ENCODE measurements at regions not wholly inside any gene's neighbourhood (a gene's known extent, or its start where the extent isn't known, plus 50 kb on each side); places are given as distances from the start of the nearest gene placed in this dataset.

GRCh38 chr4:125388613-125389012 is 73.9 kb downstream of the FAT4 start:
- peak; percentile 14 for DNase-seq (ENCODE audit: low spot score)
- CTCF ChIA-PET = no interaction called here
- no peak for TF ChIP-seq CTCF (conservative IDR thresholded peaks at IDR 0.05; ENCODE audit: low read depth)
- no peak overlapping the region for H3K27ac ChIP-seq
- POLR2A ChIA-PET (ENCODE audit: low non-redundant PET) = no interaction called here

DNA sequence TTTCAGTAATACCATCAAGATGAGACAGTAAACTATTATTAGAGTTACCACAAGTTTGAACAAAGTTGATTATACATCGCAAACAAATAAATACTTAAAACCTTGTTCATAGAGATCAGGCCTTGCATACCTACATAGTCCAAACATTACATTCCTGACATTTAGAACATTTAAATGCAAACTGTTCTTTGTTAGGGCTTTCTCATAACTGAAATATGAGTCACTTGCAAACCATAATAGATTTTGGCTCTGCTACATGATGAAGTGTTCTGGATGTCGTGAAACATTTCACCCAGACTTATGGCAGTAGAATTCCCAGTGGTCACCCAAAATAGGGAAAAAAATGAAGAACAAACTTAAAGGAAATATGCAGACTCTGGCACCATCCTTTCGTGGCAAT is 75.0 kb downstream of the FAT4 start:
- POLR2A ChIA-PET (ENCODE audit: low non-redundant PET) = no interaction called here

DNA sequence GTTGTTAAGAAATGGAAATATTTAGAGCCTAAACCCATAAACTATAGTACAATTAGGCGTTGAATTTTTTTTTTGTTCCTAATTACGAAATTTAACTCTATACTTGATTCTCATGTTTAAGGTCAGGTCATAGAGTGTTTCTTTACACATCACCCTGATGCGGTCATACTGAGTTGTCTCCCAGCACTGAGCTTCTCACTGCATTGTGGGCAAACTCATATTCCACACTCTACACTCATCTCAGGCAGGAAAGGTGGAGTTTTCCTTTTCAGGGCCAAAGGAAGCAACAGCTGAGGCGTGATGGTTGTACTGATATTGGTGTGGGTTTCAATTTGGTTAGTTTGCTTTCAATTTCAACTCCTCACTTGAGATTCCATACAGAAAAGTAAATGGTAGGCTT is 75.4 kb downstream of the FAT4 start:
- ChIA-PET POLR2A (ENCODE audit: low non-redundant PET) (no interaction called here), CTCF (interaction anchor here (0.7 kb wide), 1 partner anchor 18 kb away, joined by 10 read pairs; no protein-coding TSS in a partner anchor)
- H3K27ac ChIP-seq = no peak overlapping the region
- DNase-seq (ENCODE audit: low spot score) = peak; percentile 47
- TF ChIP-seq CTCF (conservative IDR thresholded peaks at IDR 0.05; ENCODE audit: low read depth) = no peak

More for the DNA sequence above, 75.0 kb downstream of the FAT4 start:
- no peak overlapping the region for H3K27ac ChIP-seq
- CTCF ChIA-PET = no interaction called here
- TF ChIP-seq CTCF (conservative IDR thresholded peaks at IDR 0.05; ENCODE audit: low read depth) = no peak
- DNase-seq (ENCODE audit: low spot score) = peak; percentile 74

GRCh38 chr4:125390727-125391126 is 76.0 kb downstream of the FAT4 start:
- CTCF ChIA-PET = interaction anchor here (0.7 kb wide), 2 partner anchors 18 to 273 kb away, joined by 3 to 10 read pairs; no protein-coding TSS in a partner anchor
- POLR2A ChIA-PET (ENCODE audit: low non-redundant PET) = no interaction called here
- TF ChIP-seq CTCF (conservative IDR thresholded peaks at IDR 0.05; ENCODE audit: low read depth) = no peak
- no peak for DNase-seq (ENCODE audit: low spot score)
- H3K27ac ChIP-seq = no peak overlapping the region

DNA sequence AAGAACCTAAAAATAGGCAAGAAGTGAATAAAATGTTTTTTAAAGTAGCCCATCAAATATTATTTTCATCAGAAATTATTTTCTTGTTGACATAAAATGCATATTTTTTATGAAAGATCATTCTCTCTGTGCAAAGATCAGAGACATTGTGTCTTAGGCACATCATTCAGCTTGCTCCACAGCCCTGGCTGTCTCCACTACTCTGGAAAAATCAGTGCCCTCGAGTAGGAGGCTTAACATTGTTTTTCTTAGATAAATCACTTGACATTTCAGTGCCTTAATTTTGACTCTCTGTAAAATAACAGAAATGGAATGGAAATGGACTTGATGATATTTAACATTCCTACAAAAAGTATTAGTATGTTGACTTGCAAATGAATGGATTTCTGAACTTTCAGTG is 77.9 kb downstream of the FAT4 start:
- CTCF ChIA-PET = no interaction called here

DNA sequence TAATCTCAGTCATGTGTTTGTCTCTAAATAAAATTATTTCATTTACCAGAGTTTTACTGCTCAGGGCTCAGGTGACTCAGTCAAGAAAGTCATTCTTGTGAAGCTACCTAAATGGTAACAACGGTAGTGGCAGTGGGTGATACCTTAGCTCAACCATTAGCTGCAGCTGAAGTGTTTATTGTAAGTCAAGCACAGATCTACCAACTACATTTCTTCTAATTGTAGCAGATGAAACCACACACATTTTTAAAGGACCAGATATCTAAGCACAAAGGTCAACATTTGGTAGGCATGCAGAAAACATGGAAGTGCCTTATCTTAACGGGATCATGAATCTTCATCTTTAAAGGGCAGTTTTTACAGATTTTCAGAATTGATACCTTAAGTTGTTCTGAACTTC is 79.1 kb downstream of the FAT4 start:
- DNase-seq (ENCODE audit: low spot score) = no peak
- no peak overlapping the region for H3K27ac ChIP-seq
- TF ChIP-seq CTCF (conservative IDR thresholded peaks at IDR 0.05; ENCODE audit: low read depth) = no peak
- ChIA-PET CTCF (interaction anchor here (0.6 kb wide), 1 partner anchor 889 kb away, joined by 3 read pairs; no protein-coding TSS in a partner anchor), POLR2A (ENCODE audit: low non-redundant PET) (no interaction called here)

More for the DNA sequence above, 77.9 kb downstream of the FAT4 start:
- TF ChIP-seq CTCF (conservative IDR thresholded peaks at IDR 0.05; ENCODE audit: low read depth) = no peak
- H3K27ac ChIP-seq = no peak overlapping the region
- POLR2A ChIA-PET (ENCODE audit: low non-redundant PET) = no interaction called here
- DNase-seq (ENCODE audit: low spot score) = no peak

DNA sequence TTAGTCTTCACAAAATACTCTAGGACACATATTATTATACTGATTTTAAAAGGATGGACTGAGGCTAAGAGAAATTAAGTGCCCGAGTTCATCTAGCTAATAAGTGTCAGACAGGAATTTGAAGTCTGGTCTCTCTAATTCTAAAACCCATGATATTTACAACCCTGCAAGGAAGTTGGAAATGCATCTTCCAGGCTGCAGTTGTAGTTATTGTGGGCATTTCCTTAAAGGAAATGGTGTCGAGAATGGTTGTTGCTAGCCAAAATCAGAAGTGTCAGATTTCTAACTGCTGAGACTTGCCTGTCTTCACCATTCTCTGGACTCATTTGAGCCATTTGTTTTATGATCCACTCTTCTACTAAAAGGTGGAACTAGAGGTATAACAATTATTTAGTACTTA is 82.5 kb downstream of the FAT4 start:
- ChIA-PET CTCF (no interaction called here), POLR2A (ENCODE audit: low non-redundant PET) (no interaction called here)
- no peak for TF ChIP-seq CTCF (conservative IDR thresholded peaks at IDR 0.05; ENCODE audit: low read depth)
- DNase-seq (ENCODE audit: low spot score) = no peak
- H3K27ac ChIP-seq = no peak overlapping the region

Data from RWPE1 (cell line).